Nephron (organoid): ENCODE measurements at regions not wholly inside any gene's neighbourhood (a gene's known extent, or its start where the extent isn't known, plus 50 kb on each side); places are given as distances from the start of the nearest gene placed in this dataset.
"Not testable (repeated sequence)": the region's sequence is repeated elsewhere in the genome, so short reads cannot be mapped to it uniquely, and the experiment has no call there.

Source experiments
- H3K27ac Mint-ChIP-seq, 3 experiments: 2 replicates each; pipeline ENCODE4 v1.8.0; 2020; ENCODE audit warnings: mixed read lengths in 3 of 3, mild to moderate bottlenecking in 2 of 3, moderate library complexity in 1 of 3
- H3K27me3 Mint-ChIP-seq: 2 replicates; pipeline ENCODE4 v1.8.0; 2021; ENCODE audit warnings: low read depth, mild to moderate bottlenecking, moderate library complexity, mixed read lengths
- H3K36me3 Mint-ChIP-seq: 2 replicates; pipeline ENCODE4 v1.8.0; 2020; ENCODE audit warnings: low read depth, mixed read lengths
- H3K4me1 Mint-ChIP-seq: 2 replicates; pipeline ENCODE4 v1.8.0; 2020; ENCODE audit warnings: mixed read lengths
- H3K4me3 Mint-ChIP-seq, 3 experiments: 2 replicates each; pipeline ENCODE4 v1.8.0; 2020; ENCODE audit warnings: mild to moderate bottlenecking in 3 of 3, mixed read lengths in 3 of 3, moderate library complexity in 2 of 3
- H3K9me3 Mint-ChIP-seq: 2 replicates; pipeline ENCODE4 v1.8.0; 2020; ENCODE audit warnings: mixed read lengths
- TF ChIP-seq, protein P1 (sequence below), 3 experiments: fragments of 200-600 bp; sonication (generic); IDR thresholded peaks; one replicate each; pipeline ENCODE4 v1.5.0; 2021; ENCODE audit warnings: antibody characterized with exemption in 3 of 3; ENCODE audit not compliant: unreplicated experiment in 3 of 3

DNA sequence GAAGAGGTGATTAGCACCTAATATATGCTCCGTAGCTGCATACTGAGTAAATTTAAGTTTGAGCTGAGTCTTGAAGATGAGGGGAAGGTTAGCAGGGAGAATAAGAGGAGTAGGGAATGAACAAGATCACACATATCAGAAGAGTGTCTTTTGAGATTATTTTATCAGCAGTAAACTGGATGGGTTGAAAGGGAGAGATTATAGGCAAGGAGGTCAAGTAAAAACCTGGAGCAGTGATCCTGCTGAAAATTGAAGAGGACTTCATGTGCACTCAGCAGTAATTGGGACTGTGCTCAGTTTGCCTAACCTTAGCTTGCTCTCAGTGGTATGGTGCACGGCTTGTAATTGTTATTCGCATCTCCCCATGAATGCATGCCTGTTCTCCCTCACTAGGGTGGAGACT is 79.5 kb upstream of the PICALM start:
- H3K4me1 Mint-ChIP-seq: peaks cover 52% of the 10 kb centered on the region
- TF ChIP-seq, protein P1, sequence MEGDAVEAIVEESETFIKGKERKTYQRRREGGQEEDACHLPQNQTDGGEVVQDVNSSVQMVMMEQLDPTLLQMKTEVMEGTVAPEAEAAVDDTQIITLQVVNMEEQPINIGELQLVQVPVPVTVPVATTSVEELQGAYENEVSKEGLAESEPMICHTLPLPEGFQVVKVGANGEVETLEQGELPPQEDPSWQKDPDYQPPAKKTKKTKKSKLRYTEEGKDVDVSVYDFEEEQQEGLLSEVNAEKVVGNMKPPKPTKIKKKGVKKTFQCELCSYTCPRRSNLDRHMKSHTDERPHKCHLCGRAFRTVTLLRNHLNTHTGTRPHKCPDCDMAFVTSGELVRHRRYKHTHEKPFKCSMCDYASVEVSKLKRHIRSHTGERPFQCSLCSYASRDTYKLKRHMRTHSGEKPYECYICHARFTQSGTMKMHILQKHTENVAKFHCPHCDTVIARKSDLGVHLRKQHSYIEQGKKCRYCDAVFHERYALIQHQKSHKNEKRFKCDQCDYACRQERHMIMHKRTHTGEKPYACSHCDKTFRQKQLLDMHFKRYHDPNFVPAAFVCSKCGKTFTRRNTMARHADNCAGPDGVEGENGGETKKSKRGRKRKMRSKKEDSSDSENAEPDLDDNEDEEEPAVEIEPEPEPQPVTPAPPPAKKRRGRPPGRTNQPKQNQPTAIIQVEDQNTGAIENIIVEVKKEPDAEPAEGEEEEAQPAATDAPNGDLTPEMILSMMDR (IDR thresholded peaks at IDR 0.05; ENCODE audit: unreplicated experiment in 3 of 3): no peak
- no peaks in the 10 kb centered on the region for H3K9me3 Mint-ChIP-seq
- H3K36me3 Mint-ChIP-seq: no peaks in the 10 kb centered on the region
- H3K27ac Mint-ChIP-seq: peak overlapping the region; percentile 50 to 61 (median 57)
- no peak overlapping the region for H3K4me3 Mint-ChIP-seq
- H3K27me3 Mint-ChIP-seq: no peaks in the 10 kb centered on the region

DNA sequence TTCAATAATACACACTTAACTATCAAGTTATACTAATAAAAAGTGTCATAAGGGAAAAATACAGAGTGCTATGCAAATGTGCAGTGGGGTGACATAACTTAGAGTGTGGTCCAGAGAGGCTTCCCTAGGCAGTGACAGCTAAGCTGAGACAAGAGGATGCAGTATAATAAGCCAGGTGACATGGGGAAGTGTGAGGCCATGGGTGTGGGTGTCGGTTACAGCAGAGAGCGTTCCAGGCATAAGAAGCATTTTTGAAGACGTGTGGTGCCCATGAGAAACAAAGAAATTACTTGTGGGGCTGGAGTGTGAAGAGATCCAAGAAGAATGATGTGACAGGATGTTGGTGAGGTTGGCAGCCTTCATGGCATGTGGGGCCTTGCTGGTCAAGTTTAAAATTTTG is 78.1 kb upstream of the PICALM start:
- TF ChIP-seq, protein P1 (IDR thresholded peaks at IDR 0.05; ENCODE audit: unreplicated experiment in 3 of 3): no peak
- peak overlapping the region; percentile 3 to 69 (median 39) for H3K27ac Mint-ChIP-seq
- no peaks in the 10 kb centered on the region for H3K9me3 Mint-ChIP-seq
- no peaks in the 10 kb centered on the region for H3K36me3 Mint-ChIP-seq
- H3K4me1 Mint-ChIP-seq: peaks cover 40% of the 10 kb centered on the region
- H3K27me3 Mint-ChIP-seq: no peaks in the 10 kb centered on the region
- H3K4me3 Mint-ChIP-seq: no peak overlapping the region

DNA sequence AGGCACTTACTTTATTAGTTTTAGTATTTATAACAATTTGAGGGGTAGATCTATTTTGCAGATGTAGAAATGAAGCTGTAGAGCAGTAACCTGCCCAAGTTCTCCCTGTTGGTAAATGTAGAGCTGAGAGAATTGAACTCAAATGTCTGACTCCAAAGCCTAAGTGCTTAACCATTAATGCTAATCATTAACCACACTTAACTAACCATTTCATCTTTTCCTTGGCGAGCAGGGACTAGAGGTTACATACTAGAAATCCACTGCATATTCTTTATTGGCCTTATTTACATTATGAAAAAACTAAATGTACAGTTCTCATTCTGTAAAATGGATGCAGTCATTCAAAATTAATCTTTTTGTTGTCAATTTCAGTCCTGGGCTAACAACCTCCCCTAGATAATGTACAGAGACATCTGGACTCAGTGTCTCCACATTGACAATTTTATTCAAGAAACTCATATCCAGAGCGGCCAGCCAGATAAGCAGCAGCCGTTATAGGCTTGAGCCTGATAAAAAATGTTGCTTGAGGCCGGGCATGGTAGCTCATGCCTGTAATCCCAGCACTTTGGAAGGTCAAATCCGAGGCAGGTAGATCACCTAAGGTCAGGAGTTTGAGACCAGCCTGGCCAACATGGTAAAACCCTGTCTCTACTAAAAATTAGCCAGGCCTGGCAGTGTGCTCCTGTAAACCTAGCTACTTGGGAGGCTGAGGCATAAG is 76.7 kb upstream of the PICALM start:
- Mint-ChIP-seq H3K36me3 (no peaks in the 10 kb centered on the region), H3K4me3 (no peak overlapping the region), H3K27ac (peak overlapping the region; percentile 90 to 92 (median 92)), H3K27me3 (no peaks in the 10 kb centered on the region), H3K4me1 (peaks cover 26% of the 10 kb centered on the region), H3K9me3 (no peaks in the 10 kb centered on the region)
- TF ChIP-seq, protein P1 (IDR thresholded peaks at IDR 0.05; ENCODE audit: unreplicated experiment in 3 of 3): no peak

DNA sequence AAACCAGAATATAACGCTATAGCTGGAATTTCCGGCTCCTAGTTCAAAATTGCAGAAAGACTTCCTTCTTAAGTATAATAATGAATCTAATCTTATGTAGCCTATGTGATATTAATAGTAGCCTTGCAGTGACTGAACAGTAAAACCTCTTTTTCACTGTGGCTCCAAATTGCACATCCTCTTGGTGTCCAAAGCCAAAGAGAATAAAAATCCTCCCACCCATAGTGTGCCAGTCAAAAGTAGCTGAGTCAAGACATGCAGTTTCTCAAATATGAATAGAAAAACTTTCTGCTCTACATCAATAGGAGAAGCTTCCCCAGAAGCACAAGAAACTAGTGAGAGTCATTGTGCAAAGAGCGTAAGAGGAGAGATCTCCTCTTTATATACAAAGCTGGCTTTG is 76.0 kb upstream of the PICALM start:
- no peaks in the 10 kb centered on the region for H3K36me3 Mint-ChIP-seq
- H3K27ac Mint-ChIP-seq: peak overlapping the region; percentile 90 to 92 (median 92)
- TF ChIP-seq, protein P1 (IDR thresholded peaks at IDR 0.05; ENCODE audit: unreplicated experiment in 3 of 3): no peak
- H3K27me3 Mint-ChIP-seq: no peaks in the 10 kb centered on the region
- no peak overlapping the region for H3K4me3 Mint-ChIP-seq
- H3K4me1 Mint-ChIP-seq: peaks cover 20% of the 10 kb centered on the region
- no peaks in the 10 kb centered on the region for H3K9me3 Mint-ChIP-seq

DNA sequence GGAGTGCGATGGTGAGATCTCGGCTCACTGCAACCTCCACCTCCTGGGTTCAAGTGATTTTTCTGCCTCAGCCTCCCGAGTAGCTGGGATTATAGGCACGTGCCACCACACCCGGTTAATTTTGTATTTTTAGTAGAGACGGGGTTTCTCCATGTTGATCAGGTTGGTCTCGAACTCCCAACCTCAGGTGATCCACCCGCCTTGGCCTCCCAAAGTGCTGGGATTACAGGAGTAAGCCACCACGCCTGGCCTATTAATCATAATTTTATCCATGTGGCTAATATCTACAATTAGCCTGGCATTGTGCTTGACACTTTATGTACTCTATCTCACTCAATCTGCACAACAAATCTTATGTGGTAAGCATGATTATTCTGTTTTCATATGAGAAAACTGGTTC is 75.2 kb upstream of the PICALM start:
- H3K4me3 Mint-ChIP-seq, H3K27me3 Mint-ChIP-seq, H3K36me3 Mint-ChIP-seq, H3K9me3 Mint-ChIP-seq: not testable (repeated sequence)
- H3K4me1 Mint-ChIP-seq: peaks cover 17% of the 10 kb centered on the region
- H3K27ac Mint-ChIP-seq: peak overlapping the region; percentile 90 to 92 (median 92)

DNA sequence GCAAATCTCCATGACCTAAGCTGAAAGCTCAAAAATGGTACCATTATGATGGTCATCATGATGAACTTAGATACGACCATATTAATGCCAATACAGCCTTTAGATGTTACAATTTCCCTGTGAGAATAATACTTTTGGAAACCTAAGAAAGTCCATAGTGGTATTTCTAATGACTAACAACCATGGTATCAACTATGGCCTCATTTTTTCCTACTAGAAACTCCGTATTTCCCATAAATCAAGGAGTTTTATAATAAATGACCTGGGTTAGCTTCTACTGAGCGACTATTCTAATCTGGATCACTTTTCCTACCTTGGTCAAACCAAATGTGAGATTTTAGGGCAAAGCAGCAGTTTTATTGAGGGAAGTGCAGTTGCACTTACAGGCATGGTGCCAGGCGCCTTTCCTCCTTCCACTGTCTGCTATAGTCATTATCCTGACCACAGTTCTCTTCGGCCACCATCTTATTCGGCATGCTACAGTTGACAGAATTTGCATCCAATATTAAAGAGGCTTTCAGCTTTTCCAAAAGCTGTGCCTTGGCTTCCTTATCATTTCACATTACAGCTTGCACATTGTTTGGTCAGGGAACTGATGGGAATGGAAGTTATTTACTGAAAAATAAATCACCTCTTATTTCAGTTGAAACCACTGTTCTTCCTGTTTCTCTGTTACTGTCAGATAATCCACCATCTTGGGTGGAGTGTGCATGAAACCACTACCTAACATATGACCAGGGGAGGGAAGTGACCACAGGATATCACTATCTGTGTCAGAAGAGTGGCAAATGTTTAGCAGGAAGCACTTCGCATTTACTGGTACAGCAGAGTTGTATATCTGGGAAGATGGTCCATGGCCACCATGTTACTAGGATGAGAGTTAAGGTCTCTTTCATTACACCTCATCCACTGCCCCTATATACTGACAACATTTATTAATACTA is 74.5 kb upstream of the PICALM start:
- peak overlapping the region in 1 of 3 experiments; percentile 85 for H3K27ac Mint-ChIP-seq
- TF ChIP-seq, protein P1 (IDR thresholded peaks at IDR 0.05; ENCODE audit: unreplicated experiment in 3 of 3): no peak

More for the DNA sequence above, 74.5 kb upstream of the PICALM start:
- no peak overlapping the region for H3K4me3 Mint-ChIP-seq
- no peaks in the 10 kb centered on the region for H3K9me3 Mint-ChIP-seq
- H3K36me3 Mint-ChIP-seq: no peaks in the 10 kb centered on the region
- H3K4me1 Mint-ChIP-seq: peaks cover 14% of the 10 kb centered on the region
- no peaks in the 10 kb centered on the region for H3K27me3 Mint-ChIP-seq
